NOMO-1 (cell line): ENCODE measurements at regions not wholly inside any gene's neighbourhood (a gene's known extent, or its start where the extent isn't known, plus 50 kb on each side); places are given as distances from the start of the nearest gene placed in this dataset.
"Not testable (repeated sequence)": the region's sequence is repeated elsewhere in the genome, so short reads cannot be mapped to it uniquely, and the experiment has no call there.

Experiments used
- DNase-seq, 2 experiments: peaks; one replicate each; lab custom pipeline; 2025; ENCODE audit not compliant: unreplicated experiment in 2 of 2; lab: John Stamatoyannopoulos, UW

GRCh38 chr6:99801805-99802204, 192.2 kb downstream of the MCHR2 start:
- DNase-seq = no peak

GRCh38 chr6:99802396-99803031, 191.5 kb downstream of the MCHR2 start:
- DNase-seq = no peak

GRCh38 chr6:99808992-99809391, 185.0 kb downstream of the MCHR2 start:
- DNase-seq = no peak

GRCh38 chr6:99810295-99810694, 183.7 kb downstream of the MCHR2 start:
- no peak for DNase-seq

- DNase-seq = no peak
These were observed 182.9 kb downstream of the MCHR2 start for GRCh38 chr6:99810942-99811620.

- no peak for DNase-seq
These were observed 182.4 kb downstream of the MCHR2 start for GRCh38 chr6:99811636-99812035.

GRCh38 chr6:99813565-99813964, 180.5 kb downstream of the MCHR2 start:
- no peak for DNase-seq

- no peak for DNase-seq
These were observed 179.6 kb downstream of the MCHR2 start for GRCh38 chr6:99814230-99814928.

- no peak for DNase-seq
These were observed 177.2 kb downstream of the MCHR2 start for GRCh38 chr6:99816795-99817194.

- DNase-seq = no peak
These were observed 175.9 kb downstream of the MCHR2 start for GRCh38 chr6:99818161-99818560.

- no peak for DNase-seq
These were observed 174.2 kb downstream of the MCHR2 start for GRCh38 chr6:99819853-99820252.

- DNase-seq = no peak
These were observed 172.9 kb downstream of the MCHR2 start for GRCh38 chr6:99821164-99821563.

- no peak for DNase-seq
These were observed 171.1 kb downstream of the MCHR2 start for GRCh38 chr6:99822741-99823512.

- not testable (repeated sequence) for DNase-seq
These were observed 170.3 kb downstream of the MCHR2 start for GRCh38 chr6:99823513-99824235.

- no peak for DNase-seq
These were observed 161.0 kb downstream of the MCHR2 start for GRCh38 chr6:99833034-99833433.

GRCh38 chr6:99836471-99836870, 157.6 kb downstream of the MCHR2 start:
- DNase-seq = no peak

GRCh38 chr6:99838607-99839006, 155.4 kb downstream of the MCHR2 start:
- no peak for DNase-seq

GRCh38 chr6:99841297-99841696, 152.7 kb downstream of the MCHR2 start:
- DNase-seq = no peak

- no peak for DNase-seq
These were observed 148.0 kb downstream of the MCHR2 start for GRCh38 chr6:99846006-99846405.

GRCh38 chr6:99850841-99851240, 143.2 kb downstream of the MCHR2 start:
- DNase-seq = no peak

- DNase-seq = no peak
These were observed 142.0 kb downstream of the MCHR2 start for GRCh38 chr6:99852031-99852430.
